ENCODE measurements at regions not wholly inside any gene's neighbourhood (a gene's known extent, or its start where the extent isn't known, plus 50 kb on each side); places are given as distances from the start of the nearest gene placed in this dataset.

GRCh38 chr9:108239696-108240321, 616.0 kb downstream of the ACTL7B start:
- no peak for TF ChIP-seq CTCF (IDR thresholded peaks at IDR 0.05; ENCODE audit: poor library complexity, severe bottlenecking)

GRCh38 chr9:108235609-108236008, 620.2 kb downstream of the ACTL7B start:
- H3K36me3 ChIP-seq (ENCODE audit: low read depth): no peaks in the 10 kb centered on the region
- no peak for TF ChIP-seq CTCF (IDR thresholded peaks at IDR 0.05; ENCODE audit: poor library complexity, severe bottlenecking)
- DNase-seq (ENCODE audit: low spot score) (no peak), ATAC-seq (ENCODE audit: low read depth) (no peak)
- no peaks in the 10 kb centered on the region for H3K27me3 ChIP-seq (ENCODE audit: insufficient read depth, poor library complexity, severe bottlenecking)
- no peaks in the 10 kb centered on the region for H3K4me1 ChIP-seq (ENCODE audit: insufficient read depth, poor library complexity, severe bottlenecking)
- H3K9me3 ChIP-seq (ENCODE audit: severe bottlenecking): no peaks in the 10 kb centered on the region
- no peak overlapping the region for H3K4me3 ChIP-seq (ENCODE audit: severe bottlenecking)
- H3K27ac ChIP-seq (ENCODE audit: poor library complexity, severe bottlenecking): no peak overlapping the region

More at GRCh38 chr9:108239696-108240321, 616.0 kb downstream of the ACTL7B start:
- no peaks in the 10 kb centered on the region for H3K4me1 ChIP-seq (ENCODE audit: insufficient read depth, poor library complexity, severe bottlenecking)
- no peaks in the 10 kb centered on the region for H3K36me3 ChIP-seq (ENCODE audit: low read depth)
- no peaks in the 10 kb centered on the region for H3K9me3 ChIP-seq (ENCODE audit: severe bottlenecking)
- DNase-seq (ENCODE audit: low spot score) (no peak), ATAC-seq (ENCODE audit: low read depth) (no peak)
- H3K27me3 ChIP-seq (ENCODE audit: insufficient read depth, poor library complexity, severe bottlenecking): no peaks in the 10 kb centered on the region
- no peak overlapping the region for H3K27ac ChIP-seq (ENCODE audit: poor library complexity, severe bottlenecking)
- H3K4me3 ChIP-seq (ENCODE audit: severe bottlenecking): no peak overlapping the region

- ATAC-seq (ENCODE audit: low read depth) (no peak), DNase-seq (ENCODE audit: low spot score) (no peak)
- H3K36me3 ChIP-seq (ENCODE audit: low read depth): no peaks in the 10 kb centered on the region
- H3K27ac ChIP-seq (ENCODE audit: poor library complexity, severe bottlenecking): no peak overlapping the region
- no peaks in the 10 kb centered on the region for H3K4me1 ChIP-seq (ENCODE audit: insufficient read depth, poor library complexity, severe bottlenecking)
- no peak overlapping the region for H3K4me3 ChIP-seq (ENCODE audit: severe bottlenecking)
- H3K27me3 ChIP-seq (ENCODE audit: insufficient read depth, poor library complexity, severe bottlenecking): no peaks in the 10 kb centered on the region
- peaks cover 5% of the 10 kb centered on the region for H3K9me3 ChIP-seq (ENCODE audit: severe bottlenecking)
- TF ChIP-seq CTCF (IDR thresholded peaks at IDR 0.05; ENCODE audit: poor library complexity, severe bottlenecking): no peak
Measured at GRCh38 chr9:108234811-108235210, 621.0 kb downstream of the ACTL7B start.

GRCh38 chr9:108225149-108225800, 630.5 kb downstream of the ACTL7B start:
- no peak for TF ChIP-seq CTCF (IDR thresholded peaks at IDR 0.05; ENCODE audit: poor library complexity, severe bottlenecking)
- Histone ChIP-seq H3K4me1 (ENCODE audit: insufficient read depth, poor library complexity, severe bottlenecking) (no peaks in the 10 kb centered on the region), H3K27ac (ENCODE audit: poor library complexity, severe bottlenecking) (no peak overlapping the region), H3K27me3 (ENCODE audit: insufficient read depth, poor library complexity, severe bottlenecking) (no peaks in the 10 kb centered on the region), H3K9me3 (ENCODE audit: severe bottlenecking) (peaks cover 3% of the 10 kb centered on the region), H3K4me3 (ENCODE audit: severe bottlenecking) (no peak overlapping the region), H3K36me3 (ENCODE audit: low read depth) (no peaks in the 10 kb centered on the region)
- no peak for ATAC-seq (ENCODE audit: low read depth)
- no peak for DNase-seq (ENCODE audit: low spot score)

GRCh38 chr9:108224716-108225115, 631.1 kb downstream of the ACTL7B start:
- ATAC-seq (ENCODE audit: low read depth): no peak
- H3K4me3 ChIP-seq (ENCODE audit: severe bottlenecking): no peak overlapping the region
- no peaks in the 10 kb centered on the region for H3K9me3 ChIP-seq (ENCODE audit: severe bottlenecking)
- H3K27ac ChIP-seq (ENCODE audit: poor library complexity, severe bottlenecking): no peak overlapping the region
- no peaks in the 10 kb centered on the region for H3K27me3 ChIP-seq (ENCODE audit: insufficient read depth, poor library complexity, severe bottlenecking)
- no peak for DNase-seq (ENCODE audit: low spot score)
- no peaks in the 10 kb centered on the region for H3K4me1 ChIP-seq (ENCODE audit: insufficient read depth, poor library complexity, severe bottlenecking)
- no peaks in the 10 kb centered on the region for H3K36me3 ChIP-seq (ENCODE audit: low read depth)
- TF ChIP-seq CTCF (IDR thresholded peaks at IDR 0.05; ENCODE audit: poor library complexity, severe bottlenecking): no peak

All from RWPE2 (cell line).